ENCODE measurements at regions not wholly inside any gene's neighbourhood (a gene's known extent, or its start where the extent isn't known, plus 50 kb on each side); places are given as distances from the start of the nearest gene placed in this dataset.

GRCh38 chr11:23471878-23472277 lies 611.6 kb upstream of the CCDC179 start:
- TF ChIP-seq CTCF (IDR thresholded peaks at IDR 0.05 in 4 of 5, conservative IDR thresholded peaks at IDR 0.05 in 1 of 5) (no peak), POLR2A (IDR thresholded peaks at IDR 0.05) (no peak)
